ENCODE measurements at regions not wholly inside any gene's neighbourhood (a gene's known extent, or its start where the extent isn't known, plus 50 kb on each side); places are given as distances from the start of the nearest gene placed in this dataset.

DNA sequence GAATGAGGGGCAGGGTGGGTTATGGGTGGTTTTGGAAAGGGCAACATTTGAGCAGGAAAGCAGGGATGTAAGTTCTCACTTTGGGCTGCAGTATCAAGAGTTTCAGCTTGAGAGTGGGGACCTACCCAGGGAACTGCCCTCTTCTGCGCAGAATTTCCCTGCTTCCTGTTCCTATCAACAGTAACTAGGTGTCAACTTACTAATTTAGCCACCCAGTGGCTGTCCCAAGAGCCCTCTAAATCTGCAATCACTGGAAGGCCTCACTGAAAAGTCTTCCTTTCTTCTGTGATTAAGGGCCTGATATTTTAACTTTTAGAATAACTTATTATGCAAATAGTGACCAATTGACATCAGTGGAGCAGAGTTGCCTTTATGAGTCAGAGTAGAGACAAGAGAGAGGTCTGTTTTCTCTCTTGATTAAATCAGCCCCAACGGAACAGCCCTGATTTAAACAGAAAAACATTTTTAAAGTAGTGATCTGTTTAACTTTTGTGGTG lies 118.2 kb upstream of the RIPOR2 start:
- peak overlapping the region; percentile 96 for H3K27ac ChIP-seq (ENCODE audit: low read depth, low read length)
- TF ChIP-seq, protein P1, sequence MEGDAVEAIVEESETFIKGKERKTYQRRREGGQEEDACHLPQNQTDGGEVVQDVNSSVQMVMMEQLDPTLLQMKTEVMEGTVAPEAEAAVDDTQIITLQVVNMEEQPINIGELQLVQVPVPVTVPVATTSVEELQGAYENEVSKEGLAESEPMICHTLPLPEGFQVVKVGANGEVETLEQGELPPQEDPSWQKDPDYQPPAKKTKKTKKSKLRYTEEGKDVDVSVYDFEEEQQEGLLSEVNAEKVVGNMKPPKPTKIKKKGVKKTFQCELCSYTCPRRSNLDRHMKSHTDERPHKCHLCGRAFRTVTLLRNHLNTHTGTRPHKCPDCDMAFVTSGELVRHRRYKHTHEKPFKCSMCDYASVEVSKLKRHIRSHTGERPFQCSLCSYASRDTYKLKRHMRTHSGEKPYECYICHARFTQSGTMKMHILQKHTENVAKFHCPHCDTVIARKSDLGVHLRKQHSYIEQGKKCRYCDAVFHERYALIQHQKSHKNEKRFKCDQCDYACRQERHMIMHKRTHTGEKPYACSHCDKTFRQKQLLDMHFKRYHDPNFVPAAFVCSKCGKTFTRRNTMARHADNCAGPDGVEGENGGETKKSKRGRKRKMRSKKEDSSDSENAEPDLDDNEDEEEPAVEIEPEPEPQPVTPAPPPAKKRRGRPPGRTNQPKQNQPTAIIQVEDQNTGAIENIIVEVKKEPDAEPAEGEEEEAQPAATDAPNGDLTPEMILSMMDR (IDR thresholded peaks at IDR 0.05; ENCODE audit: extremely low read depth, low read depth, low read length) = no peak
- no peaks in the 10 kb centered on the region for H4K20me1 ChIP-seq (ENCODE audit: insufficient read depth, low read length)
- H3K4me1 ChIP-seq (ENCODE audit: insufficient read depth, low read length) = peaks cover 27% of the 10 kb centered on the region
- H3K27me3 ChIP-seq (ENCODE audit: insufficient read depth, low read length) = no peaks in the 10 kb centered on the region
- H3K79me2 ChIP-seq (ENCODE audit: insufficient read depth, low read length) = no peaks in the 10 kb centered on the region
- peak overlapping the region; percentile 77 for H2AFZ ChIP-seq (ENCODE audit: low read length)
- no peak for DNase-seq (ENCODE audit: insufficient read length, low spot score, missing footprints)
- H3K4me3 ChIP-seq (ENCODE audit: insufficient read depth, low read length) = peak overlapping the region; percentile 46
- no peaks in the 10 kb centered on the region for H3K36me3 ChIP-seq (ENCODE audit: insufficient read depth, low read length)
- H3K4me2 ChIP-seq (ENCODE audit: insufficient read depth, low read length) = peak overlapping the region; percentile 79
- no peaks in the 10 kb centered on the region for H3K9me3 ChIP-seq (ENCODE audit: low read depth, low read length)

DNA sequence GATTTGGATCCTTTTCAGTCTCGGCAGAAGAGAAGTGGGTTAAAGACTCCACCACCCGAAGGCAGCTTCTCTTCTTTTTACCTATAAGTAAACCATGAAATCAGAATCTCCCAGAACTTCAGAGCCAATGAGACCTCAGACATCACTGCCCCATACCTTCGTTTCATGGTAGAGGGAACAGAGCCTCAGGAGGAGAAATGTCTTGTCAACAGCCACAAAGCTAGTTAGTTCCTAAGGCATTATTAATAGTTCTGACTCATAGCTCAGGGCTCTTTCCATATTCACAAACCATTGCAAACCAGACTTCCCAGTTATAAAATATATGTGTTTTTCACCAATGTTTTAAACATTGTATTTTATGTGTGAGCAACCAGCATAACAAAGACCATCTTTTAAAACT lies 118.7 kb upstream of the RIPOR2 start:
- Histone ChIP-seq H3K79me2 (ENCODE audit: insufficient read depth, low read length) (no peaks in the 10 kb centered on the region), H2AFZ (ENCODE audit: low read length) (peak overlapping the region; percentile 77), H3K4me2 (ENCODE audit: insufficient read depth, low read length) (peak overlapping the region; percentile 79)

DNA sequence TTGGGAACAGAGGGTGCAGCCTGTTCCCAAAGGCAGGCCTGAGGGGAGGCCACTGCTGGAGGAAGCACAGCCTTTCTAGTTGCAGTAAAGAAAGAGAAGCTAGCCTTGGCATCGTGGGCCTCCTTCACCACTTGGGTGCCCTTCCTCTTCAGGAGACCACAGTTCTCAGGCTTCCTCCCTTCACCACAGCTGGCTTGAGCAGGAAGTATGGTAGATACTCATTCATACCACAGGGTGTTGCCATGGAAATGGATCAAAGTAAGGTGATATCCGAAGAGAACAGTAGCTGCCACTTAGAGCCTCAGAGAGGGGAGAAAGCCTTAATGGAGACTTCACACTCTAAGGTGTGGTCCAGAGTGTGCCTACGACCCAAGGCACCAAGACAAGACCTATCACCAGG lies 120.4 kb upstream of the RIPOR2 start:
- Histone ChIP-seq H3K36me3 (ENCODE audit: insufficient read depth, low read length) (no peaks in the 10 kb centered on the region), H3K27me3 (ENCODE audit: insufficient read depth, low read length) (no peaks in the 10 kb centered on the region), H3K4me1 (ENCODE audit: insufficient read depth, low read length) (peaks cover 22% of the 10 kb centered on the region), H3K4me3 (ENCODE audit: insufficient read depth, low read length) (no peak overlapping the region), H4K20me1 (ENCODE audit: insufficient read depth, low read length) (no peaks in the 10 kb centered on the region), H3K27ac (ENCODE audit: low read depth, low read length) (no peak overlapping the region), H3K4me2 (ENCODE audit: insufficient read depth, low read length) (no peak overlapping the region), H2AFZ (ENCODE audit: low read length) (no peak overlapping the region), H3K9me3 (ENCODE audit: low read depth, low read length) (no peaks in the 10 kb centered on the region), H3K79me2 (ENCODE audit: insufficient read depth, low read length) (no peaks in the 10 kb centered on the region)
- no peak for DNase-seq (ENCODE audit: insufficient read length, low spot score, missing footprints)
- TF ChIP-seq, protein P1 (IDR thresholded peaks at IDR 0.05; ENCODE audit: extremely low read depth, low read depth, low read length) = no peak

More for the DNA sequence above, 118.7 kb upstream of the RIPOR2 start:
- Histone ChIP-seq H3K4me1 (ENCODE audit: insufficient read depth, low read length) (peaks cover 27% of the 10 kb centered on the region), H3K27me3 (ENCODE audit: insufficient read depth, low read length) (no peaks in the 10 kb centered on the region), H4K20me1 (ENCODE audit: insufficient read depth, low read length) (no peaks in the 10 kb centered on the region), H3K27ac (ENCODE audit: low read depth, low read length) (peak overlapping the region; percentile 96), H3K9me3 (ENCODE audit: low read depth, low read length) (no peaks in the 10 kb centered on the region), H3K36me3 (ENCODE audit: insufficient read depth, low read length) (no peaks in the 10 kb centered on the region), H3K4me3 (ENCODE audit: insufficient read depth, low read length) (peak overlapping the region; percentile 46)
- TF ChIP-seq, protein P1 (IDR thresholded peaks at IDR 0.05; ENCODE audit: extremely low read depth, low read depth, low read length) = no peak
- peak; percentile 92 for DNase-seq (ENCODE audit: insufficient read length, low spot score, missing footprints)

DNA sequence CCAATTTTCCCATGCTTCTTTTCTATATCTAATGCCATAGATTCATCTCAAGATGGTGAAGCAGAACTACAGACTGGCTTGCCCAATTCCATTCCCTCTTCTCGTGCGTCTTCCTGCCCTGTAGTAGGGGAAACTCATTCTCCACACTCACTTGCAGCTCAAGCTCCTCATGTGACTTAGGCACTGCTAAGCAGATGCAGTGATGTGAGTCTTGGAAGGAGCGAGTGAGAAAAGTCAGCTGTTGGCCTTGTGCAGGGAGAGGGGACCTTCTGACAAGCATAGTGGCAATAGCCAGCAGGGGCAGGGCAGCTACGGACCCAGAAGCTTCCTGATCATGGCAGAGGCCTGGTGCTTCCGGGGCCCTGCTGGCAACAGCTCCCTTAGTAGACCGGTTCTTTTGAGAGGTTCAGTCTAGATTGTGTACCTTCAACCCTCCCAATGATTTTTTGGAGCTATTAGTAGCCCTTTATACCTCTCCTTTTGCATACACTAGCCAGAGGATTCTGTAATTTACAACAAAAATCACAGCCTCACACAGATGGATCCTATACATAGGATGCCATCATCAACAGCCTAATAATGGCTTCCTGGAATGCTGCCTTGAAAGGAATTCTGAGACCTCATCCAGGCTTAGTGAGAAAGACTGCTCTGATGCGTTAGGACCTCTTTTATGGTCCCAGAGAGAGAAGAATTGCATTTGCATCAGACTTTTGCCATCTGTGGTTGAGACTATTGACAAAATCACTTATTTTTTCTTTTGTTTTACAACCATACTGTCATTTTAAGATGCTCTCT lies 121.5 kb upstream of the RIPOR2 start:
- no peak overlapping the region for H3K27ac ChIP-seq (ENCODE audit: low read depth, low read length)
- H3K4me2 ChIP-seq (ENCODE audit: insufficient read depth, low read length) = no peak overlapping the region
- no peak overlapping the region for H2AFZ ChIP-seq (ENCODE audit: low read length)
- H3K4me3 ChIP-seq (ENCODE audit: insufficient read depth, low read length) = no peak overlapping the region
- no peaks in the 10 kb centered on the region for H3K27me3 ChIP-seq (ENCODE audit: insufficient read depth, low read length)
- no peaks in the 10 kb centered on the region for H4K20me1 ChIP-seq (ENCODE audit: insufficient read depth, low read length)
- H3K9me3 ChIP-seq (ENCODE audit: low read depth, low read length) = no peaks in the 10 kb centered on the region
- TF ChIP-seq, protein P1 (IDR thresholded peaks at IDR 0.05; ENCODE audit: extremely low read depth, low read depth, low read length) = no peak
- no peak for DNase-seq (ENCODE audit: insufficient read length, low spot score, missing footprints)
- no peaks in the 10 kb centered on the region for H3K79me2 ChIP-seq (ENCODE audit: insufficient read depth, low read length)
- H3K36me3 ChIP-seq (ENCODE audit: insufficient read depth, low read length) = no peaks in the 10 kb centered on the region
- peaks cover 33% of the 10 kb centered on the region for H3K4me1 ChIP-seq (ENCODE audit: insufficient read depth, low read length)

Data from osteoblast (primary cell).